ENCODE measurements at regions not wholly inside any gene's neighbourhood (a gene's known extent, or its start where the extent isn't known, plus 50 kb on each side); places are given as distances from the start of the nearest gene placed in this dataset.

DNA sequence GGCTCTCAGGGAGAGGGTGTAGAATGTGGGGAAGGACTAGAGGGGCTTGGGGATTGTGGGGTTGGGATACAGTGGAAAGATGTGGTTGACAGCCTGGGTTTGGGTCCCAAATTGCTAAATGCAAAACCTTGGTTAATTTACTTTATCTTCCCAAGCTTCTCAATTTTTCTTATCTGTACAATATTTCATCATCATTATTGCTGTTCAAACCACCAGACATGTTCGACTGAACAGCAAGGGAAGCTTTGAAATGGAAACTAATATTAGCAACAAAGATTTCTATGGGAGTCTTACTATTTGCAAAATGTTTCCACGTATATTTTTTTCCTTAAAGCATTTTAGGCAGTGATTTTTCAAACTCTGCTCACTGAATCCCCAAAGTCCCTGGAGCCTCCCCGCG lies 67.0 kb upstream of the KAZN start:
- H3K4me3 ChIP-seq (replicated peaks; ENCODE audit: low read depth, low read length) = no peak overlapping the region
- DNase-seq (ENCODE audit: low read depth) = no peak
- TF ChIP-seq, protein P1, sequence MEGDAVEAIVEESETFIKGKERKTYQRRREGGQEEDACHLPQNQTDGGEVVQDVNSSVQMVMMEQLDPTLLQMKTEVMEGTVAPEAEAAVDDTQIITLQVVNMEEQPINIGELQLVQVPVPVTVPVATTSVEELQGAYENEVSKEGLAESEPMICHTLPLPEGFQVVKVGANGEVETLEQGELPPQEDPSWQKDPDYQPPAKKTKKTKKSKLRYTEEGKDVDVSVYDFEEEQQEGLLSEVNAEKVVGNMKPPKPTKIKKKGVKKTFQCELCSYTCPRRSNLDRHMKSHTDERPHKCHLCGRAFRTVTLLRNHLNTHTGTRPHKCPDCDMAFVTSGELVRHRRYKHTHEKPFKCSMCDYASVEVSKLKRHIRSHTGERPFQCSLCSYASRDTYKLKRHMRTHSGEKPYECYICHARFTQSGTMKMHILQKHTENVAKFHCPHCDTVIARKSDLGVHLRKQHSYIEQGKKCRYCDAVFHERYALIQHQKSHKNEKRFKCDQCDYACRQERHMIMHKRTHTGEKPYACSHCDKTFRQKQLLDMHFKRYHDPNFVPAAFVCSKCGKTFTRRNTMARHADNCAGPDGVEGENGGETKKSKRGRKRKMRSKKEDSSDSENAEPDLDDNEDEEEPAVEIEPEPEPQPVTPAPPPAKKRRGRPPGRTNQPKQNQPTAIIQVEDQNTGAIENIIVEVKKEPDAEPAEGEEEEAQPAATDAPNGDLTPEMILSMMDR (IDR thresholded peaks at IDR 0.05; ENCODE audit: low read length, missing control alignments) = no peak

DNA sequence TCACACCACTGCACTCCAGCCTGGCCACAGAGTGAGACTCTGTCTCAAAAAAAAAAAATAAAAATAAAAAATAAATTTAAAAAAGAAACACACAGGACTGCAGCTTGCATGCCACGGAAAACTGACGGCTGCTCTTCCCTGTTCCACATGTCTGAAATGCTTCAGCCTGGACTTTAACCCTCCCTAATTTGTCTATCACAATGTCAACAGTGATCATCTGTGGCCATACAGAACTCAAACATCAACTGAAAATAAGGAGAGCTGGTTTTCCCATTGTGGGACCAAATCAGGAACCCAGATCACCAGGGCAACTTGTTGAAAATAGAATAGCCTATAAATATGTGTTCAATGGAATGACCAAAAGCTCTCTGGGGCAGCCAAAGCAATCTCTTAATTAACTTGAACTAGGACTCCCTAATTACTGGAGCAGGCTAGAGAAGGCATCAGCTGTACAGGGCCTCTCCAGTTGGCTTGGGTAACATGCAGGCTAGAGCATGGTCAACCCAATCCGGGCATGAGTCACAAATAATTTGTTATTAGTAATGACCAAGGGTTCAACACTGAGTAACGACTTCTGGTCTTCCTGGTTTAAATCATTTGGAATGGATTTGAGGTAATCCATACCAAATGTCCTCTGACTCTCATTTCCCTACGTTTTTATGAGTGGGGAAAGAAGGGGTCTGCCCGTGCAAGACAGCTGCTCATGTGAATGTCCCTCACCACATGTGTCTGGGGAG lies 62.7 kb upstream of the KAZN start:
- no peak overlapping the region for H3K4me3 ChIP-seq (replicated peaks; ENCODE audit: low read depth, low read length)
- TF ChIP-seq, protein P1 (IDR thresholded peaks at IDR 0.05; ENCODE audit: low read length, missing control alignments) = no peak
- no peak for DNase-seq (ENCODE audit: low read depth)

DNA sequence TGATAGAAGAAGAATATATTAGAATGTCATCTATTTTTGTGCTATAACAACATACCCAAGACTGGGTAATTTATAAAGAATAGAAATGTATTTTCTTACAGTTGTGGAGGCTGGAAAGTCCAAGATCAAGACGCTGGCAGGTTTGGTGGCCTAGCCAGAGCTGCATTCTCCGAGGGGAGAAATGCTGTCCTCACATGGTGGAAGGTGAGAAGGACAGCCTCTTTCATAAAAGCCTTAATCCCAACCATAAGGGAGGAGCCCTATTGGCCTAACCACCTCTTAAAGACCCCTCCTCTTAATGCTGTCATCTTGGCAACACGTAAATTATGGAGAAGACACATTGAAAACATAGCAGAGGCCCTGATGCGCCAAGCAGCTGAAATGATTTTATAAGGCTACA lies 60.1 kb upstream of the KAZN start:
- DNase-seq (ENCODE audit: low read depth) = no peak
- no peak overlapping the region for H3K4me3 ChIP-seq (replicated peaks; ENCODE audit: low read depth, low read length)
- TF ChIP-seq, protein P1 (IDR thresholded peaks at IDR 0.05; ENCODE audit: low read length, missing control alignments) = peak; percentile 22

DNA sequence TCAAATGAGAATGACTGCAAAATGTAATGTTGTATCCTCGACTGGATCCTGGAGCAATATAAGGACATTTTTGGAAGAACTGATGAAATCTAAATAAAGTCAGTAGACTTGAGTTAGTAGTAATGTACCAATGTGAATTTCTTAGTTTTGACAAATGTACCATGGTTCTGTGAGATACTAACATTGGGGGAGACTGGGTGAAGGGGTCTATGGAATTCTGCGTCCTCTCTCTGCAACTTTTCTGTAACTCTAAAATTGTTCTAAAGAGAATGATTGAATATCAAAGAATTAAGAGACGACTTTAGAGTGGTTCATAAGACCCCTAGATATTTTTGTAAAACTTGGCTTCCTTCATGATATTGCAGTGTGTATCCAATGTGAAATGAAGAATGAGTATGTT lies 59.2 kb upstream of the KAZN start:
- TF ChIP-seq, protein P1 (IDR thresholded peaks at IDR 0.05; ENCODE audit: low read length, missing control alignments) = no peak
- no peak for DNase-seq (ENCODE audit: low read depth)
- no peak overlapping the region for H3K4me3 ChIP-seq (replicated peaks; ENCODE audit: low read depth, low read length)

DNA sequence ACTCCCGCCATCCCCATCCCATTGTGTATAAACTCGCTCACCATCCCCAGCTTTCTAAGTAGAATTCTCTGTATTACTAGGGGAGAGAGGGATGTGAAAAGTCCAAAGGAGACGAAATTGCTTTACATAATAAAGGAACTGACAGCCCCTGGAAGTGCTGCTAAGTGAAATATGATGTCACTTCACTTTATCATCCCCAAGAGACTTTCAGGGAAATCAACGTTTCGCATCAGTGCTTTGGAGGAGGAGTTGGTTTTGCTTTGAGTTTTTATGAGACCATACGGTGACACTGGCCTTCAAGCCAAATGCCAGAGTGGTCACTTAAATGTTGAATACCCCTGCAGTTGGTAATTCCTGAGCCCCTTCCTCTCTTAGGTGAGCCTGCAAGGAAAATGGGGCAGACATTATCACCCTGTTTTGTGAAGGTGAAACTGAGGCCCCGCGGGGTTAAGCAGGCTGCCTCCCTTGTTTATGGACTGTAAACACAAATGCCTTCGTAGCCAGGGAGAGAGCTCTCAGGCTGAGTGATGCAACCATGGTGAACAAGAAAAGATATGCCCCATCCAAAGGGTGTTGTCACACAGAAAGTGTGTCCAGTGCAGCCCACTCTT lies 58.4 kb upstream of the KAZN start:
- no peak overlapping the region for H3K4me3 ChIP-seq (replicated peaks; ENCODE audit: low read depth, low read length)
- no peak for DNase-seq (ENCODE audit: low read depth)
- TF ChIP-seq, protein P1 (IDR thresholded peaks at IDR 0.05; ENCODE audit: low read length, missing control alignments) = no peak

DNA sequence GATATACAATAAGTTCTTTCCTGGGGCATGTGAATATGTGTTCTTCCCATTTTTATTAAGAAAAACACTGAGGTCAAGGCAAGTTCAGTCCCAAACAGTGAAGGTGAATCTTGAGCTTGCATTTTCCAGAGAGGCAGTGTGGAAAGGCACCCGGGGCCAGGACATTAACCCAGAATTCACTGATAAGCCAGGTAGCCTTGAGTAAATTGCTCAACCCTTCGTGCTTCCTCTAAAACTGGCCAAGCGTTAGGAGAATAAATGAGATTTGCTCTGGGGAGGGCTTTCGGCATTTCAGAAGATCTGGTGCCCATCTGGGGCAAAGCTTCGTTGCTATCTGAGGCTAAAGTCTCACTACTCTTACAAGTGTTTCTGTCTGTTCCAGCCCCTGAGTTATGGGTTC lies 57.1 kb upstream of the KAZN start:
- no peak for DNase-seq (ENCODE audit: low read depth)
- TF ChIP-seq, protein P1 (IDR thresholded peaks at IDR 0.05; ENCODE audit: low read length, missing control alignments) = no peak
- no peak overlapping the region for H3K4me3 ChIP-seq (replicated peaks; ENCODE audit: low read depth, low read length)
